Islet precursor cell (in vitro differentiated cells): ENCODE measurements at regions not wholly inside any gene's neighbourhood (a gene's known extent, or its start where the extent isn't known, plus 50 kb on each side); places are given as distances from the start of the nearest gene placed in this dataset.

Experiments
- DNase-seq: peaks from one replicate; pipeline ENCODE4 v3.0.0-alpha.2; 2018

GRCh38 chr18:78709261-78709809, 270.3 kb upstream of the SALL3 start:
- no peak for DNase-seq

- no peak for DNase-seq
Observed at GRCh38 chr18:78711316-78711715, 268.3 kb upstream of the SALL3 start.

GRCh38 chr18:78711971-78712370, 267.6 kb upstream of the SALL3 start:
- DNase-seq: no peak

GRCh38 chr18:78713069-78713468, 266.5 kb upstream of the SALL3 start:
- peak; percentile 64 for DNase-seq

- no peak for DNase-seq
Observed at GRCh38 chr18:78713726-78714125, 265.9 kb upstream of the SALL3 start.

- no peak for DNase-seq
Observed at GRCh38 chr18:78716022-78716421, 263.6 kb upstream of the SALL3 start.

GRCh38 chr18:78716581-78716980, 263.0 kb upstream of the SALL3 start:
- DNase-seq: no peak

GRCh38 chr18:78717051-78717765, 262.4 kb upstream of the SALL3 start:
- DNase-seq: no peak

- no peak for DNase-seq
Observed at GRCh38 chr18:78717766-78718150, 261.9 kb upstream of the SALL3 start.

GRCh38 chr18:78719821-78720220, 259.8 kb upstream of the SALL3 start:
- DNase-seq: no peak

- no peak for DNase-seq
Observed at GRCh38 chr18:78720456-78721237, 259.0 kb upstream of the SALL3 start.

- DNase-seq: no peak
Observed at GRCh38 chr18:78721238-78721875, 258.3 kb upstream of the SALL3 start.

- DNase-seq: no peak
Observed at GRCh38 chr18:78721981-78722380, 257.6 kb upstream of the SALL3 start.

GRCh38 chr18:78722386-78722785, 257.2 kb upstream of the SALL3 start:
- peak; percentile 22 for DNase-seq

- peak; percentile 40 for DNase-seq
Observed at GRCh38 chr18:78722929-78723710, 256.5 kb upstream of the SALL3 start.

- DNase-seq: peak; percentile 28
Observed at GRCh38 chr18:78724214-78724914, 255.3 kb upstream of the SALL3 start.

- DNase-seq: peak; percentile 19
Observed at GRCh38 chr18:78725426-78725825, 254.2 kb upstream of the SALL3 start.

GRCh38 chr18:78726326-78727056, 253.1 kb upstream of the SALL3 start:
- peak; percentile 39 for DNase-seq

GRCh38 chr18:78727057-78727739, 252.4 kb upstream of the SALL3 start:
- peak; percentile 32 for DNase-seq

- DNase-seq: peak; percentile 45
Observed at GRCh38 chr18:78727877-78728783, 251.5 kb upstream of the SALL3 start.
